IMR-90 (cell line): ENCODE measurements at regions not wholly inside any gene's neighbourhood (a gene's known extent, or its start where the extent isn't known, plus 50 kb on each side); places are given as distances from the start of the nearest gene placed in this dataset.

Experiments used
- ATAC-seq: fragments of 200-7000 bp; cut with Tn5 transposase; 2 replicates; pipeline ENCODE4 v1.9.1; 2020; ENCODE audit warnings: low read depth, mild to moderate bottlenecking, moderate library complexity
- BruUV-seq: library from RNA; stranded (reverse); fragments of 400-500 nt; replicated peaks from 2 replicates; lab custom pipeline; 2021; lab: Mats Ljungman, UMichigan
- CTCF ChIA-PET: fragments of 300-600 bp; formaldehyde crosslinking; extraction: SDS; loops from one replicate; lab custom pipeline; 2021; ENCODE audit warnings: antibody characterized with exemption; lab: Yijun Ruan, JAX
- POLR2A ChIA-PET: fragments of 300-600 bp; sonication (Branson Sonifier 250); formaldehyde crosslinking; loops from one replicate; lab custom pipeline; 2022; ENCODE audit warnings: antibody characterized with exemption; ENCODE audit not compliant: unreplicated experiment; lab: Charles Lee
- DNase-seq: peaks from one replicate; pipeline ENCODE4 v3.0.0; 2013
- H2AFZ ChIP-seq: replicated peaks from 2 replicates; pipeline ENCODE3; 2013; ENCODE audit warnings: low read length, mild to moderate bottlenecking; ENCODE audit not compliant: poor library complexity
- H2AK5ac ChIP-seq: 2 replicates; pipeline ENCODE4 v1.6.1; 2013; ENCODE audit warnings: low read depth, low read length, inconsistent platforms
- H2AK9ac ChIP-seq: replicated peaks from 2 replicates; pipeline ENCODE3; 2013; ENCODE audit warnings: mild to moderate bottlenecking, low read depth, low read length, moderate library complexity; ENCODE audit not compliant: poor library complexity
- H2BK120ac ChIP-seq: 2 replicates; pipeline ENCODE4 v1.6.1; 2013; ENCODE audit warnings: low read depth, low read length, inconsistent platforms
- H2BK15ac ChIP-seq: 3 replicates; pipeline ENCODE4 v1.6.1; 2013; ENCODE audit warnings: low read depth, low read length, inconsistent platforms
- H2BK20ac ChIP-seq: 2 replicates; pipeline ENCODE4 v1.6.1; 2013; ENCODE audit warnings: low read depth, mild to moderate bottlenecking, inconsistent platforms, low read length, moderate library complexity
- H2BK5ac ChIP-seq: 2 replicates; pipeline ENCODE4 v1.6.1; 2013; ENCODE audit warnings: mild to moderate bottlenecking, low read depth, low read length, inconsistent platforms; ENCODE audit not compliant: poor library complexity, severe bottlenecking
- H3K14ac ChIP-seq: replicated peaks from 2 replicates; pipeline ENCODE4 v1.6.1; 2013; ENCODE audit warnings: low read depth, low read length, inconsistent platforms
- H3K18ac ChIP-seq: 2 replicates; pipeline ENCODE4 v1.6.1; 2013; ENCODE audit warnings: low read depth, low read length, control low read depth
- H3K23ac ChIP-seq: 2 replicates; pipeline ENCODE4 v1.6.1; 2013; ENCODE audit warnings: low read depth, low read length, inconsistent platforms
- H3K27ac ChIP-seq: 2 replicates; pipeline ENCODE4 v1.5.1; 2013; ENCODE audit warnings: mild to moderate bottlenecking, control low read depth, low read length; ENCODE audit not compliant: insufficient read depth
- H3K27me3 ChIP-seq: 2 replicates; pipeline ENCODE4 v1.6.1; 2013; ENCODE audit warnings: low read length; ENCODE audit not compliant: control insufficient read depth, insufficient read depth
- H3K36me3 ChIP-seq: 2 replicates; pipeline ENCODE4 v1.6.1; 2013; ENCODE audit warnings: low read length, mixed read lengths; ENCODE audit not compliant: control insufficient read depth, insufficient read depth
- H3K4ac ChIP-seq: 2 replicates; pipeline ENCODE4 v1.6.1; 2013; ENCODE audit warnings: low read depth, low read length, inconsistent platforms
- H3K4me1 ChIP-seq: 2 replicates; pipeline ENCODE4 v1.6.1; 2013; ENCODE audit warnings: low read length, mixed read lengths; ENCODE audit not compliant: control insufficient read depth, insufficient read depth
- H3K4me2 ChIP-seq: 2 replicates; pipeline ENCODE4 v1.6.1; 2013; ENCODE audit warnings: low read depth, mild to moderate bottlenecking, control low read depth, low read length, moderate library complexity
- H3K4me3 ChIP-seq: 2 replicates; pipeline ENCODE4 v1.5.1; 2013; ENCODE audit warnings: low read depth, mild to moderate bottlenecking, control low read depth, low read length, moderate library complexity; ENCODE audit not compliant: insufficient read depth
- H3K56ac ChIP-seq: 2 replicates; pipeline ENCODE4 v1.6.1; 2013; ENCODE audit warnings: low read length, inconsistent platforms; ENCODE audit not compliant: insufficient read depth; ENCODE audit errors: extremely low read depth
- H3K79me1 ChIP-seq, 2 experiments: 2 replicates each; pipeline ENCODE4 v1.6.1; 2013; ENCODE audit warnings: low read length in 2 of 2, inconsistent platforms in 1 of 2, low read depth in 1 of 2
- H3K9ac ChIP-seq: 2 replicates; pipeline ENCODE4 v1.6.1; 2013; ENCODE audit warnings: low read depth, low read length, control low read depth
- H3K9me1 ChIP-seq: 2 replicates; pipeline ENCODE4 v1.6.1; 2013; ENCODE audit warnings: low read length, inconsistent platforms; ENCODE audit not compliant: insufficient read depth
- H3K9me3 ChIP-seq: 2 replicates; pipeline ENCODE4 v1.6.1; 2013; ENCODE audit warnings: low read length; ENCODE audit not compliant: control insufficient read depth, insufficient read depth
- H4K20me1 ChIP-seq: 2 replicates; pipeline ENCODE4 v1.6.1; 2013; ENCODE audit warnings: low read length, inconsistent platforms; ENCODE audit not compliant: insufficient read depth
- H4K5ac ChIP-seq: 2 replicates; pipeline ENCODE4 v1.6.1; 2013; ENCODE audit warnings: mild to moderate bottlenecking, low read depth, low read length, control low read depth
- H4K8ac ChIP-seq, 2 experiments: 2 replicates each; pipeline ENCODE4 v1.6.1; 2013; ENCODE audit warnings: low read depth in 2 of 2, low read length in 2 of 2, control low read depth in 1 of 2, inconsistent platforms in 1 of 2
- H4K91ac ChIP-seq: 2 replicates; pipeline ENCODE4 v1.6.1; 2013; ENCODE audit warnings: low read depth, low read length, inconsistent platforms; ENCODE audit not compliant: insufficient read depth
- CEBPB ChIP-seq: IDR thresholded peaks from 2 replicates; pipeline ENCODE4 v1.6.1; 2012; ENCODE audit warnings: low read depth, low read length, improper control_type of control experiment
- CHD1 ChIP-seq: IDR thresholded peaks from 2 replicates; pipeline ENCODE4 v1.6.1; 2012; ENCODE audit warnings: low read depth, low read length, improper control_type of control experiment
- CTCF ChIP-seq: conservative IDR thresholded peaks from 2 replicates; pipeline ENCODE4 v1.5.1; 2012; ENCODE audit warnings: mild to moderate bottlenecking, low read depth, low read length, improper control_type of control experiment
- ELK1 ChIP-seq: fragments of 150-350 bp; IDR thresholded peaks from 2 replicates; pipeline ENCODE4 v1.6.1; 2016; ENCODE audit warnings: low read depth, mild to moderate bottlenecking, low read length, moderate library complexity, borderline replicate concordance
- FOS ChIP-seq: fragments of 150-350 bp; IDR thresholded peaks from 2 replicates; pipeline ENCODE4 v1.6.1; 2016; ENCODE audit warnings: low read depth, low read length
- MAFK ChIP-seq: IDR thresholded peaks from 2 replicates; pipeline ENCODE4 v1.6.1; 2012; ENCODE audit warnings: low read depth, low read length, improper control_type of control experiment
- MXI1 ChIP-seq: IDR thresholded peaks from 2 replicates; pipeline ENCODE4 v1.6.1; 2012; ENCODE audit warnings: low read depth, mild to moderate bottlenecking, low read length, moderate library complexity, borderline replicate concordance
- NFE2L2 ChIP-seq: fragments of 150-350 bp; IDR thresholded peaks from 2 replicates; pipeline ENCODE4 v1.6.1; 2016; ENCODE audit warnings: low read depth, mild to moderate bottlenecking, low read length
- POLR2A ChIP-seq: IDR thresholded peaks from 2 replicates; pipeline ENCODE4 v1.6.1; 2012; ENCODE audit warnings: mild to moderate bottlenecking, low read depth, low read length
- RAD21 ChIP-seq: IDR thresholded peaks from 2 replicates; pipeline ENCODE4 v1.6.1; 2012; ENCODE audit warnings: low read length, improper control_type of control experiment
- RCOR1 ChIP-seq: IDR thresholded peaks from 2 replicates; pipeline ENCODE4 v1.6.1; 2012; ENCODE audit warnings: mild to moderate bottlenecking, low read length, improper control_type of control experiment; ENCODE audit not compliant: insufficient replicate concordance
- RFX5 ChIP-seq: IDR thresholded peaks from 2 replicates; pipeline ENCODE4 v1.8.0; 2012; ENCODE audit warnings: low read depth, mild to moderate bottlenecking, low read length, moderate library complexity
- SMC3 ChIP-seq: fragments of 150-350 bp; IDR thresholded peaks from 2 replicates; pipeline ENCODE4 v1.6.1; 2016; ENCODE audit warnings: low read depth, mild to moderate bottlenecking, antibody characterized with exemption, low read length, moderate library complexity
- WGBS, 2 experiments: methylation state at CpG; one replicate each; pipeline versions ENCODE4 v1.1.5 to v1.1.7; 2013; ENCODE audit warnings: missing lambda C conversion rate in 2 of 2; ENCODE audit not compliant: insufficient read length in 1 of 2; ENCODE audit errors: extremely low coverage in 2 of 2; 5-methylcytosine and 5-hydroxymethylcytosine counted together
- dilution Hi-C: fragments of 300-500 bp; cut with HindIII; formaldehyde crosslinking; loops from one replicate; pipeline ENCODE4 v1.14.3; 2018; ENCODE audit warnings: low sequenced_read_pairs; ENCODE audit not compliant: unreplicated experiment
- in situ Hi-C: fragments of 300-500 bp; cut with MboI; formaldehyde crosslinking; loops from 3 replicates; pipeline ENCODE4 v1.14.3; 2019; ENCODE audit warnings: low sequenced_read_pairs, inconsistent platforms, mixed read lengths
- intact Hi-C: fragments of 100-400 bp; cut with micrococcal nuclease; formaldehyde crosslinking; loops from 2 replicates; pipeline ENCODE4 v1.10.0; 2022

- Histone ChIP-seq H2AK9ac (no peak overlapping the region), H3K79me1 (no peaks in the 10 kb centered on the region), H3K9me1 (peaks cover 4% of the 10 kb centered on the region; the same call in 1 of the 2 replicates), H2AFZ (no peak overlapping the region), H2BK20ac (no peak overlapping the region), H3K36me3 (no peaks in the 10 kb centered on the region), H4K20me1 (no peaks in the 10 kb centered on the region), H2AK5ac (no peak overlapping the region), H2BK5ac (no peak overlapping the region), H3K23ac (no peak overlapping the region), H4K5ac (no peak overlapping the region), H3K4me1 (peaks cover 2% of the 10 kb centered on the region; the same call in 1 of the 2 replicates), H3K4ac (no peak overlapping the region), H3K9me3 (peaks cover 13% of the 10 kb centered on the region; the same call in 1 of the 2 replicates), H3K27me3 (no peaks in the 10 kb centered on the region), H3K18ac (no peak overlapping the region), H3K14ac (no peak overlapping the region), H3K56ac (no peak overlapping the region), H3K27ac (no peak overlapping the region), H3K4me2 (no peak overlapping the region), H3K9ac (no peak overlapping the region), H4K91ac (no peak overlapping the region), H3K4me3 (no peak overlapping the region), H2BK15ac (no peak overlapping the region), H2BK120ac (no peak overlapping the region), H4K8ac (no peak overlapping the region; a peak in 1 of 4 replicates)
- POLR2A ChIA-PET = no interaction called here
- CTCF ChIA-PET = no interaction called here
- no peak for ATAC-seq
- no peak for DNase-seq
- WGBS, 2 experiments = no CpG with 5 or more reads among the region's 5 CpGs
- dilution Hi-C loops = no loop called here
- no TSS peak for BruUV-seq
- in situ Hi-C loops = no loop called here
- intact Hi-C loops = no loop called here
- TF ChIP-seq FOS (no peak), CTCF (no peak), MXI1 (no peak), CEBPB (no peak), RAD21 (no peak), CHD1 (no peak), NFE2L2 (no peak), MAFK (no peak), POLR2A (no peak), SMC3 (no peak), ELK1 (no peak), RFX5 (no peak), RCOR1 (no peak)
Measured at GRCh38 chr3:102125197-102125993, 276.1 kb downstream of the NFKBIZ start.
